Muscle of back (tissue), 3 donors: ENCODE measurements at regions not wholly inside any gene's neighbourhood (a gene's known extent, or its start where the extent isn't known, plus 50 kb on each side); places are given as distances from the start of the nearest gene placed in this dataset.
"Not testable (repeated sequence)": the region's sequence is repeated elsewhere in the genome, so short reads cannot be mapped to it uniquely, and the experiment has no call there.

ENCODE experiments used
- DNase-seq, 3 donors: peaks; one replicate each; pipeline versions ENCODE4 v3.0.0 to v3.0.0-alpha.2; 2013

GRCh38 chrX:131893857-131894256 lies 129.2 kb upstream of the STK26 start:
- not testable (repeated sequence) for DNase-seq

GRCh38 chrX:131894995-131895394 lies 128.1 kb upstream of the STK26 start:
- peak in 2 of 3 donors; percentile 22 to 29 for DNase-seq

- DNase-seq: peak in 1 of 3 donors; percentile 11
Observed at GRCh38 chrX:131895807-131896206, 127.3 kb upstream of the STK26 start.

GRCh38 chrX:131901546-131901945 lies 121.6 kb upstream of the STK26 start:
- peak in 2 of 3 donors; percentile 19 to 39 for DNase-seq

- DNase-seq: no peak
Observed at GRCh38 chrX:131907488-131908314, 115.4 kb upstream of the STK26 start.

- no peak for DNase-seq
Observed at GRCh38 chrX:131910586-131910985, 112.5 kb upstream of the STK26 start.

GRCh38 chrX:131915488-131915887 lies 107.6 kb upstream of the STK26 start:
- no peak for DNase-seq

- DNase-seq: no peak
Observed at GRCh38 chrX:131917588-131917987, 105.5 kb upstream of the STK26 start.

GRCh38 chrX:131918839-131919238 lies 104.3 kb upstream of the STK26 start:
- no peak for DNase-seq

GRCh38 chrX:131923614-131924250 lies 99.4 kb upstream of the STK26 start:
- no peak for DNase-seq

- DNase-seq: no peak
Observed at GRCh38 chrX:131938749-131939148, 84.4 kb upstream of the STK26 start.

GRCh38 chrX:131942034-131942433 lies 81.1 kb upstream of the STK26 start:
- no peak for DNase-seq

GRCh38 chrX:131944936-131945902 lies 77.9 kb upstream of the STK26 start:
- DNase-seq: no peak

- DNase-seq: no peak
Observed at GRCh38 chrX:131951166-131951565, 71.9 kb upstream of the STK26 start.

- no peak for DNase-seq
Observed at GRCh38 chrX:131955099-131955777, 67.9 kb upstream of the STK26 start.

GRCh38 chrX:131958724-131959123 lies 64.4 kb upstream of the STK26 start:
- no peak for DNase-seq

- no peak for DNase-seq
Observed at GRCh38 chrX:131970347-131970746, 52.8 kb upstream of the STK26 start.
